ENCODE measurements at regions not wholly inside any gene's neighbourhood (a gene's known extent, or its start where the extent isn't known, plus 50 kb on each side); places are given as distances from the start of the nearest gene placed in this dataset.

GRCh38 chr4:18815081-18815778 lies 793.7 kb upstream of the LCORL start:
- dilution Hi-C loops (cut with MboI; ENCODE audit: extremely low pct_ligation_motif_present, low sequenced_read_pairs): no loop called here
- intact Hi-C loops (cut with micrococcal nuclease): no loop called here

More at GRCh38 chr4:18815081-18815778, 793.7 kb upstream of the LCORL start:
- Histone ChIP-seq H4K20me1 (replicated peaks; ENCODE audit: control insufficient read depth, extremely low read depth, insufficient read depth, low read length) (no peaks in the 10 kb centered on the region), H3K4me1 (ENCODE audit: control insufficient read depth, extremely low read depth, insufficient read depth, low read length) (no peaks in the 10 kb centered on the region), H3K79me2 (ENCODE audit: control insufficient read depth, insufficient read depth, low read length) (no peaks in the 10 kb centered on the region), H3K9ac (replicated peaks; ENCODE audit: extremely low read depth, insufficient read depth, low read length) (no peak overlapping the region), H3K27ac (ENCODE audit: insufficient read depth, low read depth, low read length) (no peak overlapping the region), H3K27me3 (ENCODE audit: control insufficient read depth in 2 of 2, insufficient read depth in 2 of 2, low read length in 2 of 2) (no peaks in the 10 kb centered on the region), H2AFZ (ENCODE audit: low read depth, low read length) (no peak overlapping the region), H3K4me3 (replicated peaks in 1 of 3; ENCODE audit: insufficient read depth in 1 of 3, low read depth in 1 of 3, low read length in 3 of 3) (no peak overlapping the region), H3K9me1 (replicated peaks; ENCODE audit: control insufficient read depth, extremely low read depth, insufficient read depth, low read length) (no peaks in the 10 kb centered on the region), H3K4me2 (ENCODE audit: insufficient read depth, low read length) (no peak overlapping the region), H3K36me3 (ENCODE audit: control insufficient read depth in 2 of 2, extremely low read depth in 1 of 2, insufficient read depth in 2 of 2, low read length in 2 of 2) (no peaks in the 10 kb centered on the region), H3K9me3 (replicated peaks; ENCODE audit: control insufficient read depth, insufficient read depth, low read length) (no peaks in the 10 kb centered on the region)
- ChIA-PET POLR2A (no interaction called here), CTCF (no interaction called here)
- TF ChIP-seq MYC (IDR thresholded peaks at IDR 0.05; ENCODE audit: low read depth, low read length): no peak
- no peak for TF ChIP-seq EZH2 (IDR thresholded peaks at IDR 0.05; ENCODE audit: borderline replicate concordance, low read depth, low read length, severe bottlenecking)
- no peak for TF ChIP-seq GATA2 (IDR thresholded peaks at IDR 0.05; ENCODE audit: insufficient read depth, insufficient read length, low read depth, low read length)
- TF ChIP-seq CTCF (IDR thresholded peaks at IDR 0.05; ENCODE audit: extremely low read depth in 1 of 2, insufficient read depth in 1 of 2, low read depth in 1 of 2, low read length in 2 of 2): no peak
- TF ChIP-seq POLR2A (IDR thresholded peaks at IDR 0.05; ENCODE audit: low read depth, low read length): no peak
- TF ChIP-seq FOS (IDR thresholded peaks at IDR 0.05; ENCODE audit: borderline replicate concordance, insufficient read depth, low read length): no peak
- TF ChIP-seq JUN (IDR thresholded peaks at IDR 0.05; ENCODE audit: borderline replicate concordance, insufficient read depth, insufficient read length, low read depth): no peak
- TF ChIP-seq MAX (IDR thresholded peaks at IDR 0.05; ENCODE audit: insufficient read depth, insufficient read length): no peak
- TF ChIP-seq POLR2AphosphoS5 (IDR thresholded peaks at IDR 0.05; ENCODE audit: insufficient read depth, low read depth, low read length): no peak
- no peak for DNase-seq (ENCODE audit: low read depth, low spot score)
- BruUV-seq (replicated peaks): no TSS peak
- FAIRE-seq: no peak

Measured in endothelial cell of umbilical vein (primary cell).